ENCODE measurements at regions not wholly inside any gene's neighbourhood (a gene's known extent, or its start where the extent isn't known, plus 50 kb on each side); places are given as distances from the start of the nearest gene placed in this dataset.

DNA sequence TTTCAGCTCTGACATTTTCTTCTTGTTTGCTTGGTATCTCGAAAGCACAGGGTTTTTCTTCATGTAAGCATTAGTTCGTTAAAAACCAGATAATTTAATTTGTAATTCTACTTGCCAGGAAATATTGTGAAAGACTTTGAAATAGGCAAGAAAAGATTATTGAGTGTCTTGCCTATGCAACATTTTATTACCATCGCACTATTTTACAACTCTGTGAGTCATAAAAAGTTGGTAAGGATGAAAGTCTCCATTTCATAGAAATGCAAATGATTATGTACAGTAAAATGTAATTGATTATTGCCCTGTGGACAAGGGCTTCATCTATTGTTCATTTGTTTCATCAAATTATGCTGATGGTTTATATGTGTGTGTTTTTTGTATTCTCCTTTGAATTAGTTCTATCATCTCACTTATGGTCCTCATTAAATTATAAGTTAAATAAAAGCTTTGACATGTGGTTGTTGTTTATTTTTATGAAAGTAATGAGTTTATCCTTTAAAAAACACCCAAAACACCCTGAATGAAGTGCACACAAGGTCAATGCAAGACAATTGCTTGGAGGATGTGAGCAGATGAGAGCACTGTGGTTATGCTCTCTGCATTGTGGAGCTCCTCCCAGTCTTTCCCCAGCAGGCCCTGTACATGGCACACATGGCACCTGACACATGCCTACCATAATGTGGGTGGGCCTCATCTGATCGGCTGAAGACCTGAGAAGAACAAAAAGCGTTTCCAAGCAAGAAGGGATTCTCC lies 230.8 kb downstream of the CXCL12 start:
- Histone ChIP-seq H3K27ac (ENCODE audit: low read depth in 1 of 2, low read length in 2 of 2) (no peak overlapping the region), H3K4me3 (ENCODE audit: low read depth in 1 of 3, low read length in 3 of 3) (no peak overlapping the region), H3K36me3 (ENCODE audit: control insufficient read depth in 4 of 4, insufficient read depth in 3 of 4, low read depth in 1 of 4, low read length in 3 of 4) (no peaks in the 10 kb centered on the region), H3K27me3 (ENCODE audit: control insufficient read depth in 4 of 4, insufficient read depth in 4 of 4, low read length in 3 of 4) (no peaks in the 10 kb centered on the region), H3K4me1 (ENCODE audit: control insufficient read depth in 4 of 4, insufficient read depth in 4 of 4, low read length in 3 of 4) (no peaks in the 10 kb centered on the region), H3K9me3 (ENCODE audit: control insufficient read depth in 4 of 4, low read length in 3 of 4) (peaks cover 2 to 6% (median 4%) of the 10 kb centered on the region in 4 donors), H3K9ac (ENCODE audit: low read depth in 1 of 2, low read length in 2 of 2) (no peak overlapping the region)
- TF ChIP-seq, protein P1, sequence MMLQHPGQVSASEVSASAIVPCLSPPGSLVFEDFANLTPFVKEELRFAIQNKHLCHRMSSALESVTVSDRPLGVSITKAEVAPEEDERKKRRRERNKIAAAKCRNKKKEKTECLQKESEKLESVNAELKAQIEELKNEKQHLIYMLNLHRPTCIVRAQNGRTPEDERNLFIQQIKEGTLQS (IDR thresholded peaks at IDR 0.05), result no peak
- TF ChIP-seq FOXA2 (IDR thresholded peaks at IDR 0.05) (no peak), JUND (IDR thresholded peaks at IDR 0.05) (no peak), EGR1 (IDR thresholded peaks at IDR 0.05; ENCODE audit: low read depth in 2 of 2) (no peak), HNF4A (conservative IDR thresholded peaks at IDR 0.05) (no peak), FOXA1 (IDR thresholded peaks at IDR 0.05) (no peak), RAD21 (IDR thresholded peaks at IDR 0.05) (no peak), RXRA (IDR thresholded peaks at IDR 0.05) (no peak), GABPA (IDR thresholded peaks at IDR 0.05 in 1 of 2, conservative IDR thresholded peaks at IDR 0.05 in 1 of 2) (no peak), YY1 (IDR thresholded peaks at IDR 0.05) (no peak), SP1 (IDR thresholded peaks at IDR 0.05) (no peak), TAF1 (conservative IDR thresholded peaks at IDR 0.05) (no peak), NR2F2 (IDR thresholded peaks at IDR 0.05) (no peak)
- TF ChIP-seq, protein P2, sequence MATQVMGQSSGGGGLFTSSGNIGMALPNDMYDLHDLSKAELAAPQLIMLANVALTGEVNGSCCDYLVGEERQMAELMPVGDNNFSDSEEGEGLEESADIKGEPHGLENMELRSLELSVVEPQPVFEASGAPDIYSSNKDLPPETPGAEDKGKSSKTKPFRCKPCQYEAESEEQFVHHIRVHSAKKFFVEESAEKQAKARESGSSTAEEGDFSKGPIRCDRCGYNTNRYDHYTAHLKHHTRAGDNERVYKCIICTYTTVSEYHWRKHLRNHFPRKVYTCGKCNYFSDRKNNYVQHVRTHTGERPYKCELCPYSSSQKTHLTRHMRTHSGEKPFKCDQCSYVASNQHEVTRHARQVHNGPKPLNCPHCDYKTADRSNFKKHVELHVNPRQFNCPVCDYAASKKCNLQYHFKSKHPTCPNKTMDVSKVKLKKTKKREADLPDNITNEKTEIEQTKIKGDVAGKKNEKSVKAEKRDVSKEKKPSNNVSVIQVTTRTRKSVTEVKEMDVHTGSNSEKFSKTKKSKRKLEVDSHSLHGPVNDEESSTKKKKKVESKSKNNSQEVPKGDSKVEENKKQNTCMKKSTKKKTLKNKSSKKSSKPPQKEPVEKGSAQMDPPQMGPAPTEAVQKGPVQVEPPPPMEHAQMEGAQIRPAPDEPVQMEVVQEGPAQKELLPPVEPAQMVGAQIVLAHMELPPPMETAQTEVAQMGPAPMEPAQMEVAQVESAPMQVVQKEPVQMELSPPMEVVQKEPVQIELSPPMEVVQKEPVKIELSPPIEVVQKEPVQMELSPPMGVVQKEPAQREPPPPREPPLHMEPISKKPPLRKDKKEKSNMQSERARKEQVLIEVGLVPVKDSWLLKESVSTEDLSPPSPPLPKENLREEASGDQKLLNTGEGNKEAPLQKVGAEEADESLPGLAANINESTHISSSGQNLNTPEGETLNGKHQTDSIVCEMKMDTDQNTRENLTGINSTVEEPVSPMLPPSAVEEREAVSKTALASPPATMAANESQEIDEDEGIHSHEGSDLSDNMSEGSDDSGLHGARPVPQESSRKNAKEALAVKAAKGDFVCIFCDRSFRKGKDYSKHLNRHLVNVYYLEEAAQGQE (IDR thresholded peaks at IDR 0.05), result no peak
- TF ChIP-seq, protein P3, sequence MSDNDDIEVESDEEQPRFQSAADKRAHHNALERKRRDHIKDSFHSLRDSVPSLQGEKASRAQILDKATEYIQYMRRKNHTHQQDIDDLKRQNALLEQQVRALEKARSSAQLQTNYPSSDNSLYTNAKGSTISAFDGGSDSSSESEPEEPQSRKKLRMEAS (IDR thresholded peaks at IDR 0.05), result no peak
- TF ChIP-seq, protein P4, sequence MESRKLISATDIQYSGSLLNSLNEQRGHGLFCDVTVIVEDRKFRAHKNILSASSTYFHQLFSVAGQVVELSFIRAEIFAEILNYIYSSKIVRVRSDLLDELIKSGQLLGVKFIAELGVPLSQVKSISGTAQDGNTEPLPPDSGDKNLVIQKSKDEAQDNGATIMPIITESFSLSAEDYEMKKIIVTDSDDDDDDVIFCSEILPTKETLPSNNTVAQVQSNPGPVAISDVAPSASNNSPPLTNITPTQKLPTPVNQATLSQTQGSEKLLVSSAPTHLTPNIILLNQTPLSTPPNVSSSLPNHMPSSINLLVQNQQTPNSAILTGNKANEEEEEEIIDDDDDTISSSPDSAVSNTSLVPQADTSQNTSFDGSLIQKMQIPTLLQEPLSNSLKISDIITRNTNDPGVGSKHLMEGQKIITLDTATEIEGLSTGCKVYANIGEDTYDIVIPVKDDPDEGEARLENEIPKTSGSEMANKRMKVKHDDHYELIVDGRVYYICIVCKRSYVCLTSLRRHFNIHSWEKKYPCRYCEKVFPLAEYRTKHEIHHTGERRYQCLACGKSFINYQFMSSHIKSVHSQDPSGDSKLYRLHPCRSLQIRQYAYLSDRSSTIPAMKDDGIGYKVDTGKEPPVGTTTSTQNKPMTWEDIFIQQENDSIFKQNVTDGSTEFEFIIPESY (IDR thresholded peaks at IDR 0.05), result no peak
- TF ChIP-seq, protein P5, sequence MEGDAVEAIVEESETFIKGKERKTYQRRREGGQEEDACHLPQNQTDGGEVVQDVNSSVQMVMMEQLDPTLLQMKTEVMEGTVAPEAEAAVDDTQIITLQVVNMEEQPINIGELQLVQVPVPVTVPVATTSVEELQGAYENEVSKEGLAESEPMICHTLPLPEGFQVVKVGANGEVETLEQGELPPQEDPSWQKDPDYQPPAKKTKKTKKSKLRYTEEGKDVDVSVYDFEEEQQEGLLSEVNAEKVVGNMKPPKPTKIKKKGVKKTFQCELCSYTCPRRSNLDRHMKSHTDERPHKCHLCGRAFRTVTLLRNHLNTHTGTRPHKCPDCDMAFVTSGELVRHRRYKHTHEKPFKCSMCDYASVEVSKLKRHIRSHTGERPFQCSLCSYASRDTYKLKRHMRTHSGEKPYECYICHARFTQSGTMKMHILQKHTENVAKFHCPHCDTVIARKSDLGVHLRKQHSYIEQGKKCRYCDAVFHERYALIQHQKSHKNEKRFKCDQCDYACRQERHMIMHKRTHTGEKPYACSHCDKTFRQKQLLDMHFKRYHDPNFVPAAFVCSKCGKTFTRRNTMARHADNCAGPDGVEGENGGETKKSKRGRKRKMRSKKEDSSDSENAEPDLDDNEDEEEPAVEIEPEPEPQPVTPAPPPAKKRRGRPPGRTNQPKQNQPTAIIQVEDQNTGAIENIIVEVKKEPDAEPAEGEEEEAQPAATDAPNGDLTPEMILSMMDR (IDR thresholded peaks at IDR 0.05; ENCODE audit: low read depth, low read length, missing input control), result no peak
- 80% methylated on average over 5 of the region's 5 CpGs for WGBS
- no peak for DNase-seq (ENCODE audit: low spot score)

Data from liver (tissue), 8 donors.